Large intestine (tissue), 3 donors: ENCODE measurements at regions not wholly inside any gene's neighbourhood (a gene's known extent, or its start where the extent isn't known, plus 50 kb on each side); places are given as distances from the start of the nearest gene placed in this dataset.

Source experiments
- DNase-seq, 2 donors: peaks; one replicate each; pipeline versions ENCODE4 v3.0.0 to v3.0.0-alpha.2; 2013
- H3K27ac ChIP-seq: one replicate; pipeline ENCODE4 v1.5.1; 2013; ENCODE audit warnings: low read length
- H3K27me3 ChIP-seq: 2 replicates; pipeline ENCODE4 v1.6.1; 2013; ENCODE audit warnings: low read length; ENCODE audit not compliant: control insufficient read depth, insufficient read depth
- H3K36me3 ChIP-seq: 2 replicates; pipeline ENCODE4 v1.6.1; 2013; ENCODE audit warnings: low read length; ENCODE audit not compliant: control insufficient read depth, insufficient read depth
- H3K4me1 ChIP-seq: one replicate; pipeline ENCODE4 v1.6.1; 2013; ENCODE audit warnings: low read length; ENCODE audit not compliant: control insufficient read depth, insufficient read depth
- H3K4me3 ChIP-seq: one replicate; pipeline ENCODE4 v1.5.1; 2013; ENCODE audit warnings: low read length
- H3K9me3 ChIP-seq: one replicate; pipeline ENCODE4 v1.6.1; 2013; ENCODE audit warnings: mild to moderate bottlenecking, low read depth, low read length, moderate library complexity; ENCODE audit not compliant: control insufficient read depth
- WGBS: methylation state at CpG from one replicate; pipeline ENCODE4 v1.1.5; 2013; ENCODE audit warnings: low lambda C conversion rate; ENCODE audit not compliant: insufficient coverage; 5-methylcytosine and 5-hydroxymethylcytosine counted together

- peaks cover 10% of the 10 kb centered on the region for H3K9me3 ChIP-seq
- H3K4me3 ChIP-seq: no peak overlapping the region
- no peak overlapping the region for H3K27ac ChIP-seq
- H3K27me3 ChIP-seq: no peaks in the 10 kb centered on the region
- no peaks in the 10 kb centered on the region for H3K4me1 ChIP-seq
- no peaks in the 10 kb centered on the region for H3K36me3 ChIP-seq
- no peak for DNase-seq
Measured at GRCh38 chr1:29718791-29719190, 482.5 kb downstream of the PTPRU start.

DNA sequence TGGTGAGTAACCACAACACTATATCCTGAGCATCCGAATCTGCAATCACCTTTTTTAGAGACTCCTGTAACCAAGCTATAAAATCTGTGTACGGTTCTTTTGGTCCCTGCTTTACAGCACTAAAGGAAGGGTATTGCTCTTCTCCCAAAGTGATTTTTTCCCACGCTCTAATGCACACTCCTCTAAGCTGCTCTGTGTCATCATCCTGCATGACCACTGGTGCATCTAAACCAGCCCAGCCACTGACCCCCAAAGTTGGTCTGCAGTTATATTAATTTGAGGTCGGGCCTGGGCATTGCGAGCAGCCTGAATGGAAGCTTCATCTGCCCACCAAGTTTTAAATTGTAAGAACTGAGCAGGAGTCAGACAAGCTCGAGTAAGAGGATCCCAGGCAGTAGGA, 480.0 kb downstream of the PTPRU start:
- Histone ChIP-seq H3K9me3 (no peaks in the 10 kb centered on the region), H3K4me3 (no peak overlapping the region), H3K27me3 (peaks cover 3% of the 10 kb centered on the region), H3K4me1 (no peaks in the 10 kb centered on the region), H3K27ac (no peak overlapping the region), H3K36me3 (no peaks in the 10 kb centered on the region)
- DNase-seq: no peak
- WGBS: 100% methylated on average over 1 of the region's 6 CpGs

DNA sequence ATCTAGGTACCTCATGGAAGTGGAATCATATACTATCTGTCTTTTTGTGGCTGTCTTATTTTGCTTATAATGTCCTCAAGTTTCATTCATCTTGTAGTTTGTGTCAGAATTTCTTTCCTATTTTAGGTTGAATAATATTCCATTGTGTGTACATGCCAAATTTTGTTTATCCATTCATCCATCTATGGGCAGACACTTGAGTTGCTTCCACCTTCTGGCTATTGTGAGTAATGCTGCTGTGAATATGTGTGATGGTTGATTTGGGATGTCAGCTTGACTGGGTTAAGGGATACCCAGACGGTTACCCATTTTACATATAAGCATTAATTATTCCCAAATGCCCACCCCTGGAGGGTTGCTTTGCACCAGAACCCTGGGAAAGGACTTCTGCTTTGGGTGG, 477.5 kb downstream of the PTPRU start:
- DNase-seq: no peak
- H3K4me1 ChIP-seq: no peaks in the 10 kb centered on the region
- peaks cover 3% of the 10 kb centered on the region for H3K27me3 ChIP-seq
- no peaks in the 10 kb centered on the region for H3K9me3 ChIP-seq
- H3K36me3 ChIP-seq: no peaks in the 10 kb centered on the region
- H3K4me3 ChIP-seq: no peak overlapping the region
- WGBS: no CpG with 5 or more reads among the region's 1 CpG
- no peak overlapping the region for H3K27ac ChIP-seq

DNA sequence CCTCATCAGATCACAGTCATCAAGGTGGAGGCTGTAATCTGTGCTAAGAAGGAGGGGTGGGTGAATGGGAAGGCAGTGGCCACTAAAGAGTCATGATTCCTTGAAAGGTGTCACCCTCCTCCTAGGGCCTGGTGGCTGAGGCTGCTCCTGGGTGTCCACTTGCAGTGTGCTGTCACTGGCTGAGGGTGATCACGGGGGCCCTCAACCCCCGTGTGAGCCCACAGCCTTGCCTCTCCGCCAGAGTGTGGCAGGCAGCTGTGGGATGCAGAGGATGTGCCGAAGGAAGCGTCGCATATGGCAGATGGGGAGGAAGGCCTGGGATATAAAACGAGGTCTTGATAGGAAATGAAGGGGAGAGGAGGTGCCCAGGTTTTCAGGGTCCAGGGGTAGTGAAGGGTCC, 476.5 kb downstream of the PTPRU start:
- no peaks in the 10 kb centered on the region for H3K9me3 ChIP-seq
- DNase-seq: no peak
- no peak overlapping the region for H3K4me3 ChIP-seq
- H3K27me3 ChIP-seq: peaks cover 3% of the 10 kb centered on the region
- no CpG with 5 or more reads among the region's 7 CpGs for whole genome bisulfite sequencing
- no peak overlapping the region for H3K27ac ChIP-seq
- no peaks in the 10 kb centered on the region for H3K36me3 ChIP-seq
- no peaks in the 10 kb centered on the region for H3K4me1 ChIP-seq

- whole genome bisulfite sequencing: 93% methylated on average over 3 of the region's 4 CpGs
- no peak for DNase-seq
- peaks cover 3% of the 10 kb centered on the region for H3K27me3 ChIP-seq
- H3K4me3 ChIP-seq: no peak overlapping the region
- no peaks in the 10 kb centered on the region for H3K9me3 ChIP-seq
- H3K36me3 ChIP-seq: no peaks in the 10 kb centered on the region
- no peak overlapping the region for H3K27ac ChIP-seq
- no peaks in the 10 kb centered on the region for H3K4me1 ChIP-seq
Measured at GRCh38 chr1:29712284-29712651, 475.9 kb downstream of the PTPRU start.

DNA sequence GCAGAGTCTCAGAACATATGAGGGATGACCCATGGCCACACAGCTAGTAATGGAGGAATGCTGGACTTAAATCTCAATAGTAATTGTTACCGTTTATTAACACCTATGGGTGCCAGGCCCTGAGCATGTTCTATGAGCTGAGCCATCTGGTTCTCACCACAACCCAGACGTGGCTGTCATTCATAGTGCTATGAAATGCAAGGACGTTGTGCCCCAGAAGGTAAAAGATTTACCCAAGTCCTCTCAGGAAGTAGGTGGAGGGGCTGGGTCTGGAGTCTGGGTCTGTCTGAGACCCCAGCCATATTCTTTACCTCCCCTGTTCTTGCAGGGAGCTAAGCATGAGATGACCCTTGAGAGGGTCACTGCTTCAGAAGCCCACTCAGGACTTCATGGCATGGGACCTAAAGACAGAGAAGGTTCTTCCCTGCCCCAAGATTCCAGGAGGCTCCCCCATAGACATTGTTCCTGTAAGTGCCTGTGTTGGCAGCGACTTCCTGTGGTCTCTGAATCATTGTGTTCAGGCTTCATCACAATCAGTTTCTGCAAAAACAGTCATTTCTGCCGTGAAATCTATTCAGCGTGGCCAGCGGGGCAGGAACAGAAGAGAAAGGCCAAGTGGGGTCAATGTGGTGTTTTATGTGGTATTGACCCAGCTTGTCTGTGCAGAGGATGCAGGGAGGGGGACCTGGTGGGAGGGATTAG, 475.4 kb downstream of the PTPRU start:
- no CpG with 5 or more reads among the region's 7 CpGs for WGBS
- H3K36me3 ChIP-seq: no peaks in the 10 kb centered on the region
- H3K4me1 ChIP-seq: no peaks in the 10 kb centered on the region
- no peak for DNase-seq
- H3K9me3 ChIP-seq: no peaks in the 10 kb centered on the region
- no peak overlapping the region for H3K4me3 ChIP-seq
- no peak overlapping the region for H3K27ac ChIP-seq
- H3K27me3 ChIP-seq: peaks cover 6% of the 10 kb centered on the region

GRCh38 chr1:29709704-29710280, 473.5 kb downstream of the PTPRU start:
- Histone ChIP-seq H3K27me3 (peaks cover 20% of the 10 kb centered on the region), H3K4me3 (no peak overlapping the region), H3K36me3 (no peaks in the 10 kb centered on the region), H3K9me3 (no peaks in the 10 kb centered on the region), H3K4me1 (no peaks in the 10 kb centered on the region), H3K27ac (peak overlapping the region; percentile 33)
- no peak for DNase-seq
- WGBS: no CpG with 5 or more reads among the region's 9 CpGs

GRCh38 chr1:29708796-29709703, 472.7 kb downstream of the PTPRU start:
- Histone ChIP-seq H3K36me3 (no peaks in the 10 kb centered on the region), H3K4me1 (no peaks in the 10 kb centered on the region), H3K4me3 (no peak overlapping the region), H3K27me3 (peaks cover 24% of the 10 kb centered on the region), H3K27ac (peak overlapping the region; percentile 33), H3K9me3 (no peaks in the 10 kb centered on the region)
- WGBS: no CpG with 5 or more reads among the region's 13 CpGs
- no peak for DNase-seq

DNA sequence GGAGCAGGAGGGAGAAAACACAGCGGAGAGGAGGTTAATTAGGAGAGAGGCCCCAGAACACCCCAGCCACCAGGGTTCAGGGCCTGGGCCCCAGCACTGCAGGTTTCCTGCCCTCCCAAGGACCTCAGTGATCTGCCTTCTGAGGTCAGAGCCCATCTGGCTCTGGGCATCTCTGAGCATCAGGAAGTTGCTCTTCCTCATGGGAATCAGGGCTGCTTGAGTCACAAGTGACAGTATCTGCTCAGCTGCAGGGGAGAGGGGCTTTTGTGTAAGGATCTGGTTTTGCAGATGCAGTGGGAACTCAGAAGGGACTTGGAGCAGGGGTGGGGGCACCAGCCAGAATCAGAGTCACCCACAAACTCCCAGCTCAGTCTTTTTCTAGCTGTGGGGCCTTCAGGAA, 472.1 kb downstream of the PTPRU start:
- H3K36me3 ChIP-seq: no peaks in the 10 kb centered on the region

GRCh38 chr1:29707796-29708195, 471.5 kb downstream of the PTPRU start:
- 50% methylated on average over 1 of the region's 9 CpGs for WGBS
- peaks cover 29% of the 10 kb centered on the region for H3K27me3 ChIP-seq
- no peak for DNase-seq

More for the DNA sequence above, 472.1 kb downstream of the PTPRU start:
- no peak overlapping the region for H3K4me3 ChIP-seq
- no CpG with 5 or more reads among the region's 1 CpG for WGBS
- no peak overlapping the region for H3K27ac ChIP-seq
- H3K27me3 ChIP-seq: peaks cover 29% of the 10 kb centered on the region
- no peak for DNase-seq
- no peaks in the 10 kb centered on the region for H3K4me1 ChIP-seq
- H3K9me3 ChIP-seq: no peaks in the 10 kb centered on the region

More at GRCh38 chr1:29707796-29708195, 471.5 kb downstream of the PTPRU start:
- no peak overlapping the region for H3K27ac ChIP-seq
- no peaks in the 10 kb centered on the region for H3K36me3 ChIP-seq
- no peaks in the 10 kb centered on the region for H3K9me3 ChIP-seq
- no peaks in the 10 kb centered on the region for H3K4me1 ChIP-seq
- no peak overlapping the region for H3K4me3 ChIP-seq
